H9 (cell line): ENCODE measurements at regions not wholly inside any gene's neighbourhood (a gene's known extent, or its start where the extent isn't known, plus 50 kb on each side); places are given as distances from the start of the nearest gene placed in this dataset.

Source experiments
- DNase-seq: peaks from one replicate; pipeline ENCODE4 v3.0.0-alpha.2; 2017
- H2AFZ ChIP-seq: one replicate; pipeline ENCODE4 v1.6.1; 2013; ENCODE audit warnings: mild to moderate bottlenecking, low read length, control low read depth, moderate library complexity
- H2AK5ac ChIP-seq: 2 replicates; pipeline ENCODE4 v1.6.1; 2013; ENCODE audit warnings: low read length, control low read depth, mixed read lengths; ENCODE audit not compliant: insufficient read length
- H2BK120ac ChIP-seq: one replicate; pipeline ENCODE4 v1.6.1; 2013; ENCODE audit warnings: low read depth, mild to moderate bottlenecking, low read length, control low read depth, inconsistent platforms; ENCODE audit not compliant: poor library complexity, severe bottlenecking
- H2BK12ac ChIP-seq: 2 replicates; pipeline ENCODE4 v1.6.1; 2013; ENCODE audit warnings: low read length, control low read depth, mixed read lengths, low read depth; ENCODE audit not compliant: insufficient read length
- H2BK15ac ChIP-seq: 2 replicates; pipeline ENCODE4 v1.6.1; 2013; ENCODE audit warnings: low read depth, low read length, control low read depth
- H2BK20ac ChIP-seq: one replicate; pipeline ENCODE4 v1.6.1; 2013; ENCODE audit warnings: low read depth, mild to moderate bottlenecking, low read length, control low read depth, inconsistent platforms; ENCODE audit not compliant: poor library complexity, severe bottlenecking
- H2BK5ac ChIP-seq: 2 replicates; pipeline ENCODE4 v1.6.1; 2013; ENCODE audit warnings: low read length, control low read depth, mixed read lengths; ENCODE audit not compliant: insufficient read length
- H3K14ac ChIP-seq: 2 replicates; pipeline ENCODE4 v1.6.1; 2013; ENCODE audit warnings: low read length, control low read depth; ENCODE audit not compliant: insufficient read depth
- H3K18ac ChIP-seq: 2 replicates; pipeline ENCODE4 v1.6.1; 2013; ENCODE audit warnings: low read depth, mild to moderate bottlenecking, mixed read lengths, low read length, control low read depth; ENCODE audit not compliant: insufficient read length
- H3K23ac ChIP-seq: 2 replicates; pipeline ENCODE4 v1.6.1; 2013; ENCODE audit warnings: low read length, control low read depth, mixed read lengths, low read depth; ENCODE audit not compliant: insufficient read length
- H3K23me2 ChIP-seq: 2 replicates; pipeline ENCODE4 v1.6.1; 2013; ENCODE audit warnings: low read depth, mild to moderate bottlenecking, mixed read lengths, low read length, control low read depth; ENCODE audit not compliant: insufficient read length, poor library complexity, severe bottlenecking
- H3K27ac ChIP-seq: 2 replicates; pipeline ENCODE4 v1.5.1; 2013; ENCODE audit warnings: low read length, control low read depth, mixed read lengths, low read depth; ENCODE audit not compliant: insufficient read length
- H3K27me3 ChIP-seq: 2 replicates; pipeline ENCODE4 v1.6.1; 2013; ENCODE audit warnings: low read length, control low read depth, inconsistent platforms; ENCODE audit not compliant: insufficient read depth
- H3K4ac ChIP-seq: 2 replicates; pipeline ENCODE4 v1.6.1; 2013; ENCODE audit warnings: low read depth, mild to moderate bottlenecking, control low read depth, inconsistent platforms, low read length, moderate library complexity
- H3K4me1 ChIP-seq: 2 replicates; pipeline ENCODE4 v1.6.1; 2013; ENCODE audit warnings: low read length, control low read depth, inconsistent platforms; ENCODE audit not compliant: insufficient read depth
- H3K4me2 ChIP-seq: 2 replicates; pipeline ENCODE4 v1.6.1; 2013; ENCODE audit warnings: low read length, control low read depth, mixed read lengths; ENCODE audit not compliant: insufficient read length, insufficient read depth
- H3K56ac ChIP-seq: 2 replicates; pipeline ENCODE4 v1.6.1; 2013; ENCODE audit warnings: low read depth, mild to moderate bottlenecking, mixed read lengths, low read length, control low read depth; ENCODE audit not compliant: insufficient read length
- H3K79me1 ChIP-seq: 2 replicates; pipeline ENCODE4 v1.6.1; 2013; ENCODE audit warnings: low read depth, mild to moderate bottlenecking, moderate library complexity, low read length, control low read depth, inconsistent platforms; ENCODE audit not compliant: insufficient read depth, poor library complexity, severe bottlenecking
- H3K79me2 ChIP-seq: 2 replicates; pipeline ENCODE4 v1.6.1; 2013; ENCODE audit warnings: low read length, control low read depth, inconsistent platforms; ENCODE audit not compliant: insufficient read depth
- H3K9ac ChIP-seq: 2 replicates; pipeline ENCODE4 v1.6.1; 2013; ENCODE audit warnings: low read length, control low read depth, mixed read lengths; ENCODE audit not compliant: insufficient read length; ENCODE audit errors: extremely low read depth
- H3K9me3 ChIP-seq: one replicate; pipeline ENCODE4 v1.6.1; 2013; ENCODE audit warnings: low read depth, low read length, inconsistent platforms; ENCODE audit not compliant: control insufficient read depth
- H3T11ph ChIP-seq: one replicate; pipeline ENCODE4 v1.6.1; 2013; ENCODE audit warnings: mild to moderate bottlenecking, low read length, control low read depth, inconsistent platforms
- H4K20me1 ChIP-seq: one replicate; pipeline ENCODE4 v1.6.1; 2013; ENCODE audit not compliant: control insufficient read depth, insufficient read length, insufficient read depth
- H4K5ac ChIP-seq: 2 replicates; pipeline ENCODE4 v1.6.1; 2013; ENCODE audit warnings: low read depth, mild to moderate bottlenecking, mixed read lengths, low read length, control low read depth; ENCODE audit not compliant: insufficient read length
- H4K8ac ChIP-seq: replicated peaks from 2 replicates; pipeline ENCODE4 v1.6.1; 2013; ENCODE audit warnings: low read length, control low read depth, mixed read lengths, low read depth; ENCODE audit not compliant: insufficient read length
- H4K91ac ChIP-seq: 2 replicates; pipeline ENCODE4 v1.6.1; 2013; ENCODE audit warnings: low read depth, mild to moderate bottlenecking, moderate library complexity, mixed read lengths, low read length, control low read depth; ENCODE audit not compliant: insufficient read length
- H3K27ac Mint-ChIP-seq, 3 experiments: 2 replicates in 2 of 3; 3 replicates in 1 of 3; pipeline ENCODE4 v1.8.0; 2020 to 2021; ENCODE audit warnings: mixed read lengths in 3 of 3, mild to moderate bottlenecking in 1 of 3, moderate library complexity in 1 of 3
- H3K27me3 Mint-ChIP-seq: 2 replicates; pipeline ENCODE4 v1.8.0; 2021; ENCODE audit warnings: low read depth, mild to moderate bottlenecking, moderate library complexity, mixed read lengths
- H3K36me3 Mint-ChIP-seq, 3 experiments: 2 replicates in 2 of 3; 3 replicates in 1 of 3; pipeline ENCODE4 v1.8.0; 2020 to 2021; ENCODE audit warnings: low read depth in 3 of 3, mixed read lengths in 3 of 3; ENCODE audit not compliant: insufficient read depth in 1 of 3
- H3K4me1 Mint-ChIP-seq, 2 experiments: 2 replicates each; pipeline ENCODE4 v1.8.0; 2020; ENCODE audit warnings: mixed read lengths in 2 of 2
- H3K4me3 Mint-ChIP-seq, 2 experiments: 2 replicates in 1 of 2; 3 replicates in 1 of 2; pipeline ENCODE4 v1.8.0; 2020 to 2021; ENCODE audit warnings: mild to moderate bottlenecking in 2 of 2, mixed read lengths in 2 of 2, moderate library complexity in 1 of 2
- H3K9me3 Mint-ChIP-seq, 2 experiments: 2 replicates in 1 of 2; 3 replicates in 1 of 2; pipeline ENCODE4 v1.8.0; 2020; ENCODE audit warnings: mild to moderate bottlenecking in 2 of 2, mixed read lengths in 2 of 2, moderate library complexity in 1 of 2
- CTCF ChIP-seq: fragments of 200-600 bp; sonication (generic); conservative IDR thresholded peaks from 3 replicates; pipeline ENCODE4 v1.8.0; 2021; ENCODE audit warnings: antibody characterized with exemption, mild to moderate bottlenecking
- WGBS: extraction: QIAGEN DNeasy Blood & Tissue Kit; methylation state at CpG from one replicate; pipeline ENCODE4 v1.1.7; 2013; ENCODE audit warnings: missing lambda C conversion rate, low lambda C conversion rate, mixed read lengths; ENCODE audit not compliant: insufficient read length; ENCODE audit errors: extremely low coverage; 5-methylcytosine and 5-hydroxymethylcytosine counted together

- no peak for TF ChIP-seq CTCF
- H3K23me2 ChIP-seq = no peaks in the 10 kb centered on the region
- H3K14ac ChIP-seq = no peak overlapping the region
- H2BK5ac ChIP-seq = no peak overlapping the region
- H2BK20ac ChIP-seq = no peak overlapping the region
- no peak overlapping the region for H4K91ac ChIP-seq
- no peaks in the 10 kb centered on the region for H3K27me3 ChIP-seq
- H3T11ph ChIP-seq = no peak overlapping the region
- H3K4me2 ChIP-seq = no peak overlapping the region
- H2AK5ac ChIP-seq = no peak overlapping the region
- Mint-ChIP-seq H3K36me3 (no peaks in the 10 kb centered on the region; a peak in 1 of 7 replicates), H3K4me3 (no peak overlapping the region), H3K27me3 (peaks cover 15% of the 10 kb centered on the region), H3K4me1 (peaks cover 32 to 33% of the 10 kb centered on the region in 2 experiments), H3K9me3 (no peaks in the 10 kb centered on the region), H3K27ac (no peak overlapping the region; a peak in 1 of 7 replicates)
- no peak overlapping the region for H3K9ac ChIP-seq
- DNase-seq = no peak
- no peak overlapping the region for H2BK15ac ChIP-seq
- H3K79me2 ChIP-seq = no peaks in the 10 kb centered on the region
- no peaks in the 10 kb centered on the region for H3K79me1 ChIP-seq
- H2BK12ac ChIP-seq = no peak overlapping the region
- no peak overlapping the region for H3K4ac ChIP-seq
- H3K27ac ChIP-seq = no peak overlapping the region
- H3K23ac ChIP-seq = no peak overlapping the region
- H3K4me1 ChIP-seq = peaks cover 10% of the 10 kb centered on the region
- H2BK120ac ChIP-seq = no peak overlapping the region
- H4K5ac ChIP-seq = no peak overlapping the region
- no peak overlapping the region for H4K8ac ChIP-seq
- H4K20me1 ChIP-seq = no peaks in the 10 kb centered on the region
- no peak overlapping the region for H3K56ac ChIP-seq
- no CpG with 5 or more reads among the region's 7 CpGs for WGBS
- H2AFZ ChIP-seq = no peak overlapping the region
- H3K9me3 ChIP-seq = no peaks in the 10 kb centered on the region
- no peak overlapping the region for H3K18ac ChIP-seq
Measured at GRCh38 chr10:118207470-118208007, 134.6 kb downstream of the FAM204A start.
